Dendritic cell treated with granulocyte-macrophage colony-stimulating factor and Interleukin-4, amounts not matched to agents 40 ng/mL and 50 ng/mL, for 4 days (primary cell): ENCODE measurements at regions not wholly inside any gene's neighbourhood (a gene's known extent, or its start where the extent isn't known, plus 50 kb on each side); places are given as distances from the start of the nearest gene placed in this dataset.

Source experiments
- H3K27ac Mint-ChIP-seq: one replicate; pipeline ENCODE4 v1.8.0; 2022; ENCODE audit warnings: mild to moderate bottlenecking, mixed read lengths
- H3K27me3 Mint-ChIP-seq: one replicate; pipeline ENCODE4 v1.8.0; 2022; ENCODE audit warnings: mild to moderate bottlenecking, mixed read lengths
- H3K36me3 Mint-ChIP-seq: one replicate; pipeline ENCODE4 v1.8.0; 2022; ENCODE audit warnings: low read depth, mixed read lengths
- H3K4me1 Mint-ChIP-seq: one replicate; pipeline ENCODE4 v1.8.0; 2022; ENCODE audit warnings: low read depth, mixed read lengths
- H3K4me3 Mint-ChIP-seq: one replicate; pipeline ENCODE4 v1.8.0; 2022; ENCODE audit warnings: mild to moderate bottlenecking, moderate library complexity, mixed read lengths
- H3K9me3 Mint-ChIP-seq: one replicate; pipeline ENCODE4 v1.8.0; 2022; ENCODE audit warnings: mixed read lengths
- intact Hi-C: fragments of 100-400 bp; cut with micrococcal nuclease; formaldehyde crosslinking; loops from one replicate; pipeline ENCODE4 v1.15.0; 2022

DNA sequence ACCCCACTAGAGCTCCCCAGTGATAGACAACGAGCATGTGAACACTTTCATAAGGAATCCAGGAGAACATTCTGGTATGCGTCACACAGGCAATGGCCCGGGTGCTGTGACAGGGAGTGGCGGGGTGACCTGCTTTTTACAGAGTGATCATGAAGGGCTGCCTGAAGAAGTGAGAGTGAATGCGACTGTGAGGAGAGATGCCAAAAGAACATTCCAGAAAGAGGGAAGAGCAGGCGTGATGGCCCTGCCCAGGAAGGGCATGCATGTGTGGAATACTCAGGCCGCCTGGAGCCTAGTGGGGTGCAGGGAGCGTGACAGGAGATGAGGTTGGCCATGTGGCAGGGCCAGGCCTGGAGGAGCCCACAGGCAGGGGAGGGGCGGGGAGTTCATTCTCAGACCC is 53.8 kb downstream of the FZD10 start:
- Mint-ChIP-seq H3K36me3 (no peaks in the 10 kb centered on the region), H3K27me3 (no peaks in the 10 kb centered on the region), H3K4me1 (no peaks in the 10 kb centered on the region), H3K9me3 (peaks cover 9% of the 10 kb centered on the region), H3K27ac (no peak overlapping the region), H3K4me3 (no peak overlapping the region)
- intact Hi-C loops: no loop called here

DNA sequence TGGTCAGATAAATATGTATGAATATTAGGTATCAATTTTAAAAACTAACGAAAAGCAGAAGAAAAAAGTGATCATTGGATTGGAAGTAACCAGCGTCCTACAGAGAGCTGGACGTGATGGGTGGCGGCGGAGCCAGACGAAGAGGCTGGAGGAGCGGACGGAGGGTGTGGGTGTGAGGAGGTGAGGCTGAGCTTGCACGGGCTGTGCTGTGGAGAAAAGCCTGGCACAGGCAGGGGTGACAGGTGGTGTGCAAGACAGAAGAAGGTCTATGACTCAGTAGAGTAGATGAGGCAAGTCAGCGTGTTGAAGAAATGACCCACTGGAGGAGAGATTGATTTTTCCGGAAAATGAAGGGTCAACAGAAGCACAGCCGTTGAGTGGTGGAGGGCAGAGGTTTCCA is 56.4 kb downstream of the FZD10 start:
- intact Hi-C loops: no loop called here
- Mint-ChIP-seq H3K36me3 (no peaks in the 10 kb centered on the region), H3K27me3 (no peaks in the 10 kb centered on the region), H3K4me3 (no peak overlapping the region), H3K27ac (no peak overlapping the region), H3K4me1 (no peaks in the 10 kb centered on the region), H3K9me3 (peaks cover 9% of the 10 kb centered on the region)

DNA sequence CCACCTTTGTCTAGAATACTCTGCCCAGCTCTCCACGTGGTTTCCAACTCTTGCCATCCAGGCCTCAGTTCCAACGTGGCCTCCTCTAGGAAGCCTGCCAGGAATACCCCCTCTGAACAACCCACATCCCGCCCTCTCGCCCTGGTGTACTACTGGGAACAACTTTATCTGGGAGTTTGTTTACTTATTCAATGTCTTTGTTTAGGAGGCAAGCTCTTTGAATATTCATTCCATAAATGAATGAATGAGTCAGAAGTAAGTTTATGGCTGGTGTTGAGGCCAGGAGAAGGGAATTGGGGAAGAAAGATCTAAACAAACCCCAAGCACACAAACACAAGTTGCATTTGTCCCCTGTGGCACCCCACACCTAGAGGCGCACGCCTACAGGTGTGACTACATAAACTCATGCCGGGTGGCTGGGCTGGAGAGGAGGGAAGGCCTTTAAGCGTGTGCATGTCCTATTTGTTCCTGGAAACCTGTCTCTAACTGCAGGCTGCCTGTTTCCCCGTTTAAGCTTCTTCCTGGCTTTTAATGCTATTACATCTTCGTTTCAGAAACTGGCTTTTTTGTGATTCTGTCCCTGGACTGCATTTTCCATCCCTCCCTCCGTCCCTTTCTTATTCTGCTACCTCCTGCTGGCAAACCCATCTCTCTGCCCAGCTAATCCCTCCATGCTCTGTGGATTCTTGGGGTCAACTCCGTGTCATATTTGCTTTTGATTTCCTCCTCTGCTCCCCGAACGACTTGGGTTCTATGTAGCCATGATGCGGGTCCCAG is 57.9 kb downstream of the FZD10 start:
- no peak overlapping the region for H3K4me3 Mint-ChIP-seq
- intact Hi-C loops: no loop called here
- H3K27me3 Mint-ChIP-seq: no peaks in the 10 kb centered on the region
- no peaks in the 10 kb centered on the region for H3K4me1 Mint-ChIP-seq
- peaks cover 9% of the 10 kb centered on the region for H3K9me3 Mint-ChIP-seq
- H3K36me3 Mint-ChIP-seq: no peaks in the 10 kb centered on the region
- H3K27ac Mint-ChIP-seq: no peak overlapping the region

GRCh38 chr12:130220706-130221100 is 58.4 kb downstream of the FZD10 start:
- Mint-ChIP-seq H3K4me3 (no peak overlapping the region), H3K27ac (no peak overlapping the region), H3K36me3 (no peaks in the 10 kb centered on the region), H3K9me3 (peaks cover 9% of the 10 kb centered on the region), H3K4me1 (no peaks in the 10 kb centered on the region), H3K27me3 (no peaks in the 10 kb centered on the region)
- intact Hi-C loops: no loop called here

DNA sequence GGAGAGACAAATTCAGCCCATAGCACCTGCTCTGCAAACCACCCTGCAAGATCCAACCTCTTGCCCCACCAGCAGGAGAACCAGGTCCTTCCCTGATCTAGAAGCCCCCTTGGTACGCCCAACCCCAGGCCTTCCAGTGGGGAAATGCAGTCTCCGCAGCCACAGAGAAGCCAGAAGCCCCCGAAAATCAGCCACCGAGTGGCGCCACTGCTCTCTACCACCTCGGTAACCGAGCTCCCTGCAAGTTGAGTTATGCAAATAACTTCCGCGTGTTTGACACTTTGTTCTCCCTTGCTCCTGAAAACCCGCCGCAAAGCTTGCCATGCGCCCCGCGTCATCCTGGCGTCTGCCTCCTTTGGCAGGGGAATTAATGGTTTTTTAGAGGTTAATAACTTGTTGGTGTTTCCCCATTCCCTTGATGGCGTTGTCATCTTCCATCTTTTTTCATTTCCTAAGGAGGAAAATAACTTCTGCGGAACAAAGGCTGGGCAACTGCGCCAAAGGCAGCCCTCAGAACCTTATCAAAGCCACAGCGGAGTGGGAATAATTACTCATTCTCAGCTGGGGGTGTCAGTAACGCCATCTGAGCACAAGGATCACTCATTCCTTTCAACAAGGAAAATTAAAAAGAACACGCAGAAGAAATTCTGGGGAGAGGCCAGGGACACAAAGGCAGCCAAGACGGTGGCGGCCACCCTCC is 60.4 kb downstream of the FZD10 start:
- Mint-ChIP-seq H3K36me3 (no peaks in the 10 kb centered on the region), H3K9me3 (peaks cover 4% of the 10 kb centered on the region), H3K4me3 (no peak overlapping the region), H3K4me1 (no peaks in the 10 kb centered on the region), H3K27me3 (no peaks in the 10 kb centered on the region), H3K27ac (no peak overlapping the region)
- intact Hi-C loops: no loop called here

GRCh38 chr12:130223767-130224244 is 61.5 kb downstream of the FZD10 start:
- no peak overlapping the region for H3K4me3 Mint-ChIP-seq
- intact Hi-C loops: no loop called here

DNA sequence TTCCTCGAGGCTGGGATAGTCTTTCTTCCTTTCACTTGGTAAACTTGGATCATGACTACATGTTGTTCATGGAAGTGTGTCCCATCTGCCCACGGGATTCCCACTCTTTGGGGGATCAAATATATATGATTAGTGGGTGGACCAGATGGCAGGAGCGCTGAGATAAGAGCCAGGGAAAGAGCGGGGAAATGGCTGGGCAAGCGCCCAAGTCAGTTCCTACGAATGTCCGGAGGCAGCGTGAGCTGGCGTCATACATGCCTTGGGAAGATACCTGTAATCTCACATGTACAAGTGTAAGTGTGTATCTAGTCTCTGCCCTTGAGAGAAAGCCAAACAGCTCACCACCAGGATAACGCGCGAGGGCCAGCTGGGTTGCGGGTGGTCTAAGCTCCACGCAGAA is 62.3 kb downstream of the FZD10 start:
- no peak overlapping the region for H3K4me3 Mint-ChIP-seq
- no peaks in the 10 kb centered on the region for H3K36me3 Mint-ChIP-seq
- intact Hi-C loops: no loop called here
- H3K9me3 Mint-ChIP-seq: peaks cover 21% of the 10 kb centered on the region
- no peak overlapping the region for H3K27ac Mint-ChIP-seq
- H3K27me3 Mint-ChIP-seq: no peaks in the 10 kb centered on the region
- H3K4me1 Mint-ChIP-seq: no peaks in the 10 kb centered on the region

More at GRCh38 chr12:130223767-130224244, 61.5 kb downstream of the FZD10 start:
- Mint-ChIP-seq H3K9me3 (peaks cover 13% of the 10 kb centered on the region), H3K4me1 (no peaks in the 10 kb centered on the region), H3K27ac (no peak overlapping the region), H3K36me3 (no peaks in the 10 kb centered on the region), H3K27me3 (no peaks in the 10 kb centered on the region)

GRCh38 chr12:130225347-130225746 is 63.1 kb downstream of the FZD10 start:
- Mint-ChIP-seq H3K4me1 (no peaks in the 10 kb centered on the region), H3K9me3 (peaks cover 27% of the 10 kb centered on the region), H3K27me3 (no peaks in the 10 kb centered on the region), H3K4me3 (no peak overlapping the region), H3K36me3 (no peaks in the 10 kb centered on the region), H3K27ac (no peak overlapping the region)
- intact Hi-C loops: no loop called here

DNA sequence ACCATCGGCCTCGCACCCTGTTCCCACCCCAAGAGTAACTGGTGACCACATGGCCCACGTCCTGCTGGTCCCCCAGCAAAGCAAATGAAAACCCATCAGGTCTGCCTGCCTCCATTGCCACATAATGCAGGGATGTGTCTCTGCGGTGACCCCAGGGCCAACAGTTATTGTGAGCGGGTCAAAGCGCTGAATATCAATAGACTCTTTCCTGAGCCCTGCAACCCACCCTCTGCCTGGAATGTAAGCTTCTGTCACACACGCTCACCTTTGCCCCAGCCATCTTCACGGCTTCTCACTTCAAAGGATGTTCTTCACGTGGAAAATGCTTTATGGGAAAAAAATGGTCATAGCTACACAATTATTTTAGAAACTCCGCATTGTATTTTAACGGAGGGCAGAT is 63.9 kb downstream of the FZD10 start:
- Mint-ChIP-seq H3K4me3 (no peak overlapping the region), H3K27me3 (no peaks in the 10 kb centered on the region), H3K4me1 (no peaks in the 10 kb centered on the region), H3K36me3 (no peaks in the 10 kb centered on the region), H3K27ac (no peak overlapping the region), H3K9me3 (peaks cover 27% of the 10 kb centered on the region)
- intact Hi-C loops: no loop called here

DNA sequence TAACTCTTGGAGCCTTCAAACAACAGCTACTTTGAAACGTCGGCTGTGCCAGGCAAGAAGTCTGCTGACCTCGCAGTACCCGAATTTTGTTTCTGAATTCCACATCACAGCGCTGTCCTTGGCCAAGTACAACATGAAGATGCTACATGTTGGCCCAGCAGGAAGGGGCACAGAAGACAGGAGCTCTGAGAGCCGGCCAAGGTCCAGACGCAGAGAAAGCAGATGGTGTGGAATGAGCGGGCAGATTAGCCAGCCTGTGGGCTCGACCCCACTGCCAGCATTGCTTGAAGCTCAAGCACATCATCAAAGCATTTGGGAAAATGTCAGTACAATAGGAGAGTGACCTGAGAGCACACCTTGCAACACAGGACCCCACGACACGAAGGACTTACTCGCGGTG is 64.5 kb downstream of the FZD10 start:
- Mint-ChIP-seq H3K9me3 (peaks cover 27% of the 10 kb centered on the region), H3K36me3 (no peaks in the 10 kb centered on the region), H3K27me3 (no peaks in the 10 kb centered on the region), H3K4me3 (no peak overlapping the region), H3K27ac (no peak overlapping the region), H3K4me1 (no peaks in the 10 kb centered on the region)
- intact Hi-C loops: no loop called here

DNA sequence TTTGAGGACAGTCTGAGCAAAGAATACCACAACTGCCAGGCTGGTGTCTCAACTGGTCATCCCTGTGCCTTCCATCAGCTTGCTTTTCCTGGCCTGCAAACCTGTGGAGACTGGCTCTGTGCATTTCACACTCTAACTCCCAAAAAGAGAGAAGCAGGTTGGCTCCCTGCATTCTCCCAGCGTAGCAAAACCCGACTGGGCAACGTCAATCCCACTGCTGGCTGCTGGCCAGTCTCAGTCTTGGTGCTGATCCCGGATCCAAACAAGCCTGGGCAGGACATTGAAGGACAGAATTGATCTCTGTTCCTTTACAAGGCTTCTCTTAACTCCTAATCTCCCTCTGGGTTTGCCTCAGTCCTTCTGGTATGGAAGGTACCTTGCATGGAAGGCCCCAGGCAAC is 65.4 kb downstream of the FZD10 start:
- no peak overlapping the region for H3K4me3 Mint-ChIP-seq
- no peaks in the 10 kb centered on the region for H3K36me3 Mint-ChIP-seq
- H3K9me3 Mint-ChIP-seq: peaks cover 27% of the 10 kb centered on the region
- intact Hi-C loops: no loop called here
- no peaks in the 10 kb centered on the region for H3K4me1 Mint-ChIP-seq
- no peaks in the 10 kb centered on the region for H3K27me3 Mint-ChIP-seq
- H3K27ac Mint-ChIP-seq: no peak overlapping the region

DNA sequence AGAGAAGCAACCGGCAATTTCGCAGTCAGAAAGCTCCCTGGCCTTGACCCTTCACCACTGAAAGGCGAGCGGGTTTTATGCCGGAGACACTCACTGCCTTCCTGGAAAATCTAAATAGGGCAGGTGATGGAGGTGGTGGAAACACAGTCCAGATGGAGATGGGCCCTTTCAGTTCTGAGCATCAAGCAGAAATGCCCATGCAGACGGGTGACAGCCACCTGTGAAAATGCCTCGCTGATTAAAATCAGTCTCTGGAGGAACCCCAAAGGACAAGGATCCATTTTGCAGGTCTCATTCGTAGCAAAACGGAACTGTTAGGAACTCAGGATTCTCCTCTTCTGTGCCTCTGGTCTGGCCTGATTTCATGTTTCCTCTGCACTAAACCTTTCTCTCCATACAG is 74.2 kb downstream of the FZD10 start:
- H3K27me3 Mint-ChIP-seq: no peaks in the 10 kb centered on the region
- no peaks in the 10 kb centered on the region for H3K4me1 Mint-ChIP-seq
- no peaks in the 10 kb centered on the region for H3K9me3 Mint-ChIP-seq
- intact Hi-C loops: no loop called here
- H3K27ac Mint-ChIP-seq: no peak overlapping the region
- H3K4me3 Mint-ChIP-seq: no peak overlapping the region
- H3K36me3 Mint-ChIP-seq: no peaks in the 10 kb centered on the region

GRCh38 chr12:130240831-130241590 is 78.7 kb downstream of the FZD10 start:
- no peaks in the 10 kb centered on the region for H3K4me1 Mint-ChIP-seq
- H3K9me3 Mint-ChIP-seq: no peaks in the 10 kb centered on the region
- no peaks in the 10 kb centered on the region for H3K36me3 Mint-ChIP-seq
- H3K27ac Mint-ChIP-seq: no peak overlapping the region
- H3K27me3 Mint-ChIP-seq: no peaks in the 10 kb centered on the region
- intact Hi-C loops: no loop called here
- H3K4me3 Mint-ChIP-seq: no peak overlapping the region

DNA sequence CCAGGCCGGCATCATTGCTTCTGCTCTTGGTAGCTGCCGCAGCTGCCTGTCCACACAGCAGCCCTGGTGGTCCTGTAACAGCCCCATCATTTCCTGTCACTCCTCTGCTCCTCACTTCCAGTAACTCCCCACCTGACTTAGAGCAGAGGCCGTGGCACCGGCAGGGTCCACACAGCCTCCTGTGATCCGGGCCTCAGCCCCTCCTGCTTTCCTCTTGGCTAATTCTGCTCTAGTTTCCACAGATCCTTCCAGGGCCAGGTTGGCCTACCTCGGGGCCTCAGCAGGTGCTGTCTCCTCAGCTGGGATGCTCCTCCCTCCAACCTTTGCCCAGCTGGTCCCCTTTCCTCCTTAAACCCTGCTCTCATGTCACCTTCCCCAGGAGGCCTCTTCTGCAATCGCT is 80.2 kb downstream of the FZD10 start:
- Mint-ChIP-seq H3K4me1 (no peaks in the 10 kb centered on the region), H3K36me3 (no peaks in the 10 kb centered on the region), H3K4me3 (no peak overlapping the region), H3K9me3 (peaks cover 3% of the 10 kb centered on the region), H3K27me3 (no peaks in the 10 kb centered on the region), H3K27ac (no peak overlapping the region)
- intact Hi-C loops: no loop called here
